CD14-positive monocyte (primary cell): ENCODE measurements at regions not wholly inside any gene's neighbourhood (a gene's known extent, or its start where the extent isn't known, plus 50 kb on each side); places are given as distances from the start of the nearest gene placed in this dataset.

Source experiments
- DNase-seq, 3 donors: peaks; one replicate each; pipeline ENCODE4 v3.0.0-alpha.2; 2011 to 2022
- H2AFZ ChIP-seq: 2 replicates; pipeline ENCODE4 v1.6.0; 2012; ENCODE audit warnings: mild to moderate bottlenecking, low read depth, low read length, inconsistent platforms; ENCODE audit not compliant: insufficient read depth, poor library complexity, severe bottlenecking
- H3K27ac ChIP-seq, 2 donors: 1 replicate in 1 of 2; 2 replicates in 1 of 2; pipeline ENCODE4 v1.5.1; 2012 to 2013; ENCODE audit warnings: low read length in 2 of 2, control low read depth in 1 of 2, inconsistent platforms in 1 of 2, low read depth in 1 of 2, mild to moderate bottlenecking in 1 of 2
- H3K27me3 ChIP-seq, 2 donors: one replicate each; pipeline versions ENCODE4 v1.6.0 to v1.6.1; 2011 to 2013; ENCODE audit warnings: low read length in 2 of 2; ENCODE audit not compliant: control insufficient read depth in 2 of 2, insufficient read depth in 2 of 2
- H3K36me3 ChIP-seq, 2 donors: replicated peaks in 1 of 2; 1 replicate in 1 of 2; 2 replicates in 1 of 2; pipeline versions ENCODE4 v1.5.1 to v1.6.1; 2012 to 2013; ENCODE audit warnings: low read length in 2 of 2, control low read depth in 1 of 2, inconsistent platforms in 1 of 2, mild to moderate bottlenecking in 1 of 2; ENCODE audit not compliant: insufficient read depth in 2 of 2, control insufficient read depth in 1 of 2
- H3K4me1 ChIP-seq, 2 donors: 1 replicate in 1 of 2; 2 replicates in 1 of 2; pipeline versions ENCODE4 v1.5.1 to v1.6.1; 2012 to 2013; ENCODE audit warnings: low read length in 2 of 2, control low read depth in 1 of 2, inconsistent platforms in 1 of 2, mild to moderate bottlenecking in 1 of 2, moderate library complexity in 1 of 2; ENCODE audit not compliant: insufficient read depth in 2 of 2, control insufficient read depth in 1 of 2
- H3K4me2 ChIP-seq: replicated peaks from 2 replicates; pipeline ENCODE3; 2012; ENCODE audit warnings: low read length, moderate library complexity, mild to moderate bottlenecking; ENCODE audit not compliant: poor library complexity, severe bottlenecking; ENCODE audit errors: extremely low read depth
- H3K4me3 ChIP-seq, 3 experiments: fragments of 200-600 bp in 1 of 3; sonication (generic) in 1 of 3; replicated peaks in 1 of 3; 1 replicate in 2 of 3; 2 replicates in 1 of 3; pipeline ENCODE4 v1.5.1; 2011 to 2013; ENCODE audit warnings: low read length in 3 of 3, mild to moderate bottlenecking in 3 of 3, control low read depth in 2 of 3, low read depth in 2 of 3, inconsistent platforms in 1 of 3, moderate library complexity in 1 of 3
- H3K79me2 ChIP-seq: 2 replicates; pipeline ENCODE4 v1.6.0; 2012; ENCODE audit warnings: mild to moderate bottlenecking, control low read depth, inconsistent platforms, low read length, moderate library complexity; ENCODE audit not compliant: insufficient read depth
- H3K9ac ChIP-seq: 2 replicates; pipeline ENCODE4 v1.6.0; 2017; ENCODE audit warnings: low read length, mild to moderate bottlenecking; ENCODE audit not compliant: insufficient read depth, poor library complexity, severe bottlenecking
- H3K9me3 ChIP-seq, 2 donors: replicated peaks in 1 of 2; 1 replicate in 1 of 2; 2 replicates in 1 of 2; pipeline versions ENCODE4 v1.5.1 to v1.6.1; 2012 to 2013; ENCODE audit warnings: low read length in 2 of 2, control low read depth in 1 of 2; ENCODE audit not compliant: control insufficient read depth in 1 of 2, insufficient read depth in 1 of 2
- H4K20me1 ChIP-seq: 2 replicates; pipeline ENCODE4 v1.6.0; 2012; ENCODE audit warnings: mild to moderate bottlenecking, low read length, control low read depth, moderate library complexity; ENCODE audit not compliant: insufficient read depth
- H3K27ac Mint-ChIP-seq, 7 donors: one replicate each; pipeline ENCODE4 v1.8.0; 2020; ENCODE audit warnings: mild to moderate bottlenecking in 7 of 7, mixed read lengths in 7 of 7, moderate library complexity in 6 of 7, inconsistent platforms in 2 of 7
- H3K27me3 Mint-ChIP-seq, 3 donors: one replicate each; pipeline ENCODE4 v1.8.0; 2021 to 2022; ENCODE audit warnings: low read depth in 3 of 3, mild to moderate bottlenecking in 3 of 3, mixed read lengths in 3 of 3, moderate library complexity in 3 of 3, inconsistent platforms in 1 of 3
- H3K36me3 Mint-ChIP-seq, 2 donors: one replicate each; pipeline ENCODE4 v1.8.0; 2020; ENCODE audit warnings: mixed read lengths in 2 of 2, inconsistent platforms in 1 of 2, mild to moderate bottlenecking in 1 of 2
- H3K4me1 Mint-ChIP-seq: one replicate; pipeline ENCODE4 v1.8.0; 2020; ENCODE audit warnings: mild to moderate bottlenecking, mixed read lengths
- H3K4me3 Mint-ChIP-seq, 2 donors: one replicate each; pipeline ENCODE4 v1.8.0; 2020; ENCODE audit warnings: mild to moderate bottlenecking in 2 of 2, mixed read lengths in 2 of 2, moderate library complexity in 1 of 2
- H3K9me3 Mint-ChIP-seq, 7 donors: one replicate each; pipeline ENCODE4 v1.8.0; 2020 to 2022; ENCODE audit warnings: mixed read lengths in 7 of 7, mild to moderate bottlenecking in 6 of 7, moderate library complexity in 6 of 7, inconsistent platforms in 2 of 7
- WGBS: methylation state at CpG from one replicate; pipeline ENCODE4 v1.1.5; 2013; ENCODE audit warnings: missing lambda C conversion rate; ENCODE audit not compliant: insufficient coverage; 5-methylcytosine and 5-hydroxymethylcytosine counted together
- intact Hi-C, 2 donors: fragments of 100-400 bp; cut with micrococcal nuclease; formaldehyde crosslinking; loops; one replicate each; pipeline versions ENCODE4 v1.15.0 to v1.15.1; 2023
- TF ChIP-seq, protein P1 (sequence below): fragments of 200-600 bp; IDR thresholded peaks from one replicate; pipeline ENCODE4 v1.8.0; 2022; ENCODE audit warnings: antibody characterized with exemption, mild to moderate bottlenecking

DNA sequence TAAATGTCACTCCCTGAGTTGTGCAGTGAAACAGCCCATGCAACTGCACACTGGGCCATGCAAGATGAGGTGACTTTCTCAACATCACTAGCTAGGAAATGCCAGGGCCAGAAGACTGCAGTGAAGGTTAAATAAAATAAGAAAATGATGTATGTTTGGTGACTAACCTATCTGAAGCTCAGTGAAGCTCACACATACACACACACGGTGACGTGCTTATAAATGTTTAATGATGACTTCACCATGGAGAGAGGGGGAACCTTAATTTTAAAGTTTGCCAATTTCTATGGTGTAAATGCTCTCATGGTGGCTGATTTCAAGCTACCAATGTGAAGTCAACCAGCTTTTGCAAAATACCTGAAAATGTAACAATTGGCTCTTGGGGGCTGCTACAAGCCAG is 166.4 kb downstream of the MAF start:
- no peaks in the 10 kb centered on the region for H3K36me3 Mint-ChIP-seq
- H3K27me3 Mint-ChIP-seq = peaks cover 3 to 12% (median 6%) of the 10 kb centered on the region in 3 donors
- Histone ChIP-seq H3K36me3 (no peaks in the 10 kb centered on the region), H3K79me2 (no peaks in the 10 kb centered on the region), H4K20me1 (no peaks in the 10 kb centered on the region), H3K4me3 (no peak overlapping the region), H3K9ac (no peak overlapping the region), H2AFZ (no peak overlapping the region), H3K27me3 (no peaks in the 10 kb centered on the region), H3K4me1 (no peaks in the 10 kb centered on the region), H3K4me2 (no peak overlapping the region), H3K27ac (no peak overlapping the region), H3K9me3 (no peaks in the 10 kb centered on the region)
- WGBS = no CpG with 5 or more reads among the region's 2 CpGs
- peaks cover 0 to 4% (median 0%) of the 10 kb centered on the region in 7 donors for H3K9me3 Mint-ChIP-seq
- intact Hi-C loops = no loop called here
- no peak overlapping the region for H3K4me3 Mint-ChIP-seq
- TF ChIP-seq, protein P1, sequence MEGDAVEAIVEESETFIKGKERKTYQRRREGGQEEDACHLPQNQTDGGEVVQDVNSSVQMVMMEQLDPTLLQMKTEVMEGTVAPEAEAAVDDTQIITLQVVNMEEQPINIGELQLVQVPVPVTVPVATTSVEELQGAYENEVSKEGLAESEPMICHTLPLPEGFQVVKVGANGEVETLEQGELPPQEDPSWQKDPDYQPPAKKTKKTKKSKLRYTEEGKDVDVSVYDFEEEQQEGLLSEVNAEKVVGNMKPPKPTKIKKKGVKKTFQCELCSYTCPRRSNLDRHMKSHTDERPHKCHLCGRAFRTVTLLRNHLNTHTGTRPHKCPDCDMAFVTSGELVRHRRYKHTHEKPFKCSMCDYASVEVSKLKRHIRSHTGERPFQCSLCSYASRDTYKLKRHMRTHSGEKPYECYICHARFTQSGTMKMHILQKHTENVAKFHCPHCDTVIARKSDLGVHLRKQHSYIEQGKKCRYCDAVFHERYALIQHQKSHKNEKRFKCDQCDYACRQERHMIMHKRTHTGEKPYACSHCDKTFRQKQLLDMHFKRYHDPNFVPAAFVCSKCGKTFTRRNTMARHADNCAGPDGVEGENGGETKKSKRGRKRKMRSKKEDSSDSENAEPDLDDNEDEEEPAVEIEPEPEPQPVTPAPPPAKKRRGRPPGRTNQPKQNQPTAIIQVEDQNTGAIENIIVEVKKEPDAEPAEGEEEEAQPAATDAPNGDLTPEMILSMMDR = no peak
- H3K4me1 Mint-ChIP-seq = peaks cover 2% of the 10 kb centered on the region
- no peak overlapping the region for H3K27ac Mint-ChIP-seq
- DNase-seq = no peak

DNA sequence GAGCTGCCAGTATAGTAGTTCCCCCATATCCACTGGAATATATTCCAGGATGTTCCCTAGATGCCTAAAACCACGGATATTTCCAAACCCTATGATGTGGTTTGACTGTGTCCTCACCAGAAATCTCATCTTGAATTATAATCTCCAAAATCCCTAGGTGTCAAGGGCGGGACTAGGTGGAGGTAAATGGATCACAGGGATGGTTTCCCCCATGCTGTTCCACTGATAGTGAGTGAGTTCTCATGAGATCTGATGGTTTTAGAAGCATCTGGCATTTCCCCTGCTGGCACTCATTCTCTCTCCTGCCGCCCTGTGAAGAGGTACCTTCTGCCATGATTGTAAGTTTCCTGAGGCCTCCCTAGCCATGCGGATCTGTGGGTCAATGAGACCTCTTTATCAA is 168.6 kb downstream of the MAF start:
- DNase-seq = no peak
- TF ChIP-seq, protein P1 = no peak
- no peak overlapping the region for H2AFZ ChIP-seq
- no peaks in the 10 kb centered on the region for H3K9me3 ChIP-seq
- no peak overlapping the region for H3K27ac ChIP-seq
- no peak overlapping the region for H3K4me3 Mint-ChIP-seq
- no peak overlapping the region for H3K27ac Mint-ChIP-seq
- H3K9me3 Mint-ChIP-seq = peaks cover 0 to 4% (median 0%) of the 10 kb centered on the region in 7 donors
- no peak overlapping the region for H3K9ac ChIP-seq
- H3K79me2 ChIP-seq = no peaks in the 10 kb centered on the region
- H3K27me3 Mint-ChIP-seq = peaks cover 4 to 8% (median 6%) of the 10 kb centered on the region in 3 donors
- H3K36me3 Mint-ChIP-seq = no peaks in the 10 kb centered on the region
- no peaks in the 10 kb centered on the region for H4K20me1 ChIP-seq
- 100% methylated on average over 1 of the region's 4 CpGs for WGBS
- no peaks in the 10 kb centered on the region for H3K4me1 ChIP-seq
- H3K4me3 ChIP-seq = no peak overlapping the region
- intact Hi-C loops = no loop called here
- no peaks in the 10 kb centered on the region for H3K27me3 ChIP-seq
- H3K36me3 ChIP-seq = no peaks in the 10 kb centered on the region
- no peaks in the 10 kb centered on the region for H3K4me1 Mint-ChIP-seq
- no peak overlapping the region for H3K4me2 ChIP-seq
